K562 (cell line): ENCODE measurements at regions not wholly inside any gene's neighbourhood (a gene's known extent, or its start where the extent isn't known, plus 50 kb on each side); places are given as distances from the start of the nearest gene placed in this dataset.

Experiments used
- CBX8 ChIP-seq: fragments of 200-600 bp; sonication (generic); IDR thresholded peaks from 2 replicates; pipeline ENCODE4 v1.6.1; 2012; ENCODE audit warnings: borderline replicate concordance, mixed run types, low read depth, mild to moderate bottlenecking, moderate library complexity, mixed read lengths, low read length, control low read depth, inconsistent platforms; ENCODE audit not compliant: poor library complexity, severe bottlenecking; ENCODE audit errors: extremely low read depth
- EWSR1 ChIP-seq: fragments of 450-650 bp; IDR thresholded peaks from 2 replicates; pipeline ENCODE4 v1.6.1; 2018; ENCODE audit warnings: borderline replicate concordance, mild to moderate bottlenecking, low read depth, moderate library complexity; ENCODE audit not compliant: partially characterized antibody
- KHSRP ChIP-seq: fragments of 450-650 bp; IDR thresholded peaks from 2 replicates; pipeline ENCODE4 v1.6.1; 2017
- MYC ChIP-seq, 2 experiments: fragments of 250-450 bp in 1 of 2; sonication (Bioruptor Pico) in 1 of 2; IDR thresholded peaks; 2 replicates each; pipeline versions ENCODE4 v1.5.1 to v1.6.1; 2012 to 2021; ENCODE audit warnings: low read depth in 2 of 2, borderline replicate concordance in 1 of 2, improper control_type of control experiment in 1 of 2, low read length in 1 of 2, mild to moderate bottlenecking in 1 of 2, moderate library complexity in 1 of 2
- NCOA1 ChIP-seq: fragments of 450-650 bp; IDR thresholded peaks from 2 replicates; pipeline ENCODE4 v1.6.1; 2016; ENCODE audit warnings: low read depth
- PRPF4 ChIP-seq: fragments of 200-400 bp; formaldehyde crosslinking; IDR thresholded peaks from one replicate; pipeline ENCODE4 v1.6.1; 2017; ENCODE audit warnings: low read length, low read depth, mild to moderate bottlenecking; ENCODE audit not compliant: insufficient read depth, poor library complexity, severe bottlenecking
- SIX5 ChIP-seq, 2 experiments: IDR thresholded peaks; 2 replicates each; pipeline ENCODE4 v1.6.1; 2011; ENCODE audit warnings: low read length in 2 of 2, borderline replicate concordance in 1 of 2, low read depth in 1 of 2, mild to moderate bottlenecking in 1 of 2, moderate library complexity in 1 of 2; ENCODE audit not compliant: insufficient read depth in 1 of 2
- TAF1 ChIP-seq: IDR thresholded peaks from 2 replicates; pipeline ENCODE4 v1.6.1; 2011; ENCODE audit warnings: mild to moderate bottlenecking, low read length, moderate library complexity; ENCODE audit not compliant: insufficient read depth, control insufficient read depth, severe bottlenecking; ENCODE audit errors: extremely low read depth
- ZNF217 ChIP-seq: sonication (generic); formaldehyde crosslinking; IDR thresholded peaks from 2 replicates; pipeline ENCODE4 v1.8.0; 2022; ENCODE audit warnings: mild to moderate bottlenecking, missing genetic modification reagents
- TF ChIP-seq, protein P1 (sequence below): sonication (generic); formaldehyde crosslinking; IDR thresholded peaks from 2 replicates; pipeline ENCODE4 v1.8.1; 2023; ENCODE audit warnings: mild to moderate bottlenecking, missing genetic modification reagents

DNA sequence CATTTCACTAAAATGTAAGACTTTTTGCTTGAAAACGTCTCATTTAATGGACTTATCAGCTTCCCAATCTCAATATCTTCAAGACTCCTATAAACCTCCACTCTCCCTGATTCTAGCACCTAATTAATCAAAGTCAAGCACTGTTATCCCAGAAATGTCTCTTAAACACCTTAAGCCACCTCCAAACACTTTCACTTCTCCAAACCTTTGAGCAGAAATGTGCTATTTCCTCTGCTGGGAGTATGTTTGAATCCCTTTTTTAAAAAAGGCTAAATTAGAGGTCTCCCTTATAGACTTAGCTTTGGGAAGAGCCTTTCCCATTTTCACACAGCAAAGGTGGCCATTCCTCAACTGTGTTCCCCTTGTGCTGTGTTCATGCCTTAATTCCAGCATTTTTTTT lies 146.2 kb upstream of the SYN3 start:
- no peak for TF ChIP-seq NCOA1
- TF ChIP-seq MYC (IDR thresholded peaks at IDR 0.05; ENCODE audit: low read depth, low read length) = no peak
- no peak for TF ChIP-seq MYC (CRISPR knock-in tag; IDR thresholded peaks at IDR 0.05; ENCODE audit: borderline replicate concordance, low read depth)
- no peak for TF ChIP-seq PRPF4
- TF ChIP-seq KHSRP = no peak
- no peak for TF ChIP-seq SIX5 (IDR thresholded peaks at IDR 0.05; ENCODE audit: borderline replicate concordance in 1 of 2, insufficient read depth in 1 of 2, low read depth in 1 of 2, low read length in 2 of 2)
- TF ChIP-seq, protein P1, sequence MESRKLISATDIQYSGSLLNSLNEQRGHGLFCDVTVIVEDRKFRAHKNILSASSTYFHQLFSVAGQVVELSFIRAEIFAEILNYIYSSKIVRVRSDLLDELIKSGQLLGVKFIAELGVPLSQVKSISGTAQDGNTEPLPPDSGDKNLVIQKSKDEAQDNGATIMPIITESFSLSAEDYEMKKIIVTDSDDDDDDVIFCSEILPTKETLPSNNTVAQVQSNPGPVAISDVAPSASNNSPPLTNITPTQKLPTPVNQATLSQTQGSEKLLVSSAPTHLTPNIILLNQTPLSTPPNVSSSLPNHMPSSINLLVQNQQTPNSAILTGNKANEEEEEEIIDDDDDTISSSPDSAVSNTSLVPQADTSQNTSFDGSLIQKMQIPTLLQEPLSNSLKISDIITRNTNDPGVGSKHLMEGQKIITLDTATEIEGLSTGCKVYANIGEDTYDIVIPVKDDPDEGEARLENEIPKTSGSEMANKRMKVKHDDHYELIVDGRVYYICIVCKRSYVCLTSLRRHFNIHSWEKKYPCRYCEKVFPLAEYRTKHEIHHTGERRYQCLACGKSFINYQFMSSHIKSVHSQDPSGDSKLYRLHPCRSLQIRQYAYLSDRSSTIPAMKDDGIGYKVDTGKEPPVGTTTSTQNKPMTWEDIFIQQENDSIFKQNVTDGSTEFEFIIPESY (CRISPR knock-in tag) = no peak
- no peak for TF ChIP-seq ZNF217 (CRISPR knock-in tag)
- no peak for TF ChIP-seq TAF1
- TF ChIP-seq EWSR1 = no peak
- TF ChIP-seq CBX8 = no peak
